ENCODE measurements at regions not wholly inside any gene's neighbourhood (a gene's known extent, or its start where the extent isn't known, plus 50 kb on each side); places are given as distances from the start of the nearest gene placed in this dataset.

- TF ChIP-seq GATA2 (IDR thresholded peaks at IDR 0.05; ENCODE audit: low read depth, low read length) = no peak
- TF ChIP-seq GATA3 (IDR thresholded peaks at IDR 0.05; ENCODE audit: low read depth, low read length) = no peak
These were observed 354.1 kb upstream of the SEMA3A start for GRCh38 chr7:84548366-84549365.

Data from SH-SY5Y (cell line).